ENCODE measurements at regions not wholly inside any gene's neighbourhood (a gene's known extent, or its start where the extent isn't known, plus 50 kb on each side); places are given as distances from the start of the nearest gene placed in this dataset.

DNA sequence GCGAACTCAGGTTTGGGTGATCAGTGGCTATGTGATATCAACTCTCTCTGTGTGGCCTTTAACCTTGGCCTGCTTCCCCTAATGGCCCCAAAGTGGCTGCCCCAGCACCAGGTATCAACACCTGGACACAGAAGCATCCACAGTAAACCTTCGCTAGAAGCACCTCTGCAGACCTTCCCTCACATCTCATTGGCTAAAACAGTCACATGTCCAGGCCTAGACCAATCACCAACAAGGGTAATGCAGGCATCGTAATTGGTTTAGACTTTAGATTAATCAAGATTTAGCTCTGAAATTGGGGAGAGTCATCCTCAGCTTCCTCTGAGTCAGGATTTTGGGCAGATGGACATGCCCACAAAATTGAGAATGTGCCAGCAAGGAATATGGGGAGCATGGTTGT lies 92.5 kb upstream of the MYL2 start:
- Mint-ChIP-seq H3K4me1 (peaks cover 5% of the 10 kb centered on the region; the same call in 1 of the 2 replicates), H3K27ac (no peak overlapping the region), H3K9me3 (peaks cover 13% of the 10 kb centered on the region), H3K4me3 (no peak overlapping the region), H3K36me3 (peaks cover 5% of the 10 kb centered on the region; the same call in 1 of the 2 replicates), H3K27me3 (ENCODE audit: low read depth) (peaks cover 70% of the 10 kb centered on the region)
- ChIA-PET CTCF (interaction anchor here (1.2 kb wide), 1 partner anchor 118 kb away, joined by 4 read pairs; no protein-coding TSS in a partner anchor), POLR2A (no interaction called here)
- DNase-seq (ENCODE audit: low spot score) (no peak), ATAC-seq (no peak)
- TF ChIP-seq, protein P1, sequence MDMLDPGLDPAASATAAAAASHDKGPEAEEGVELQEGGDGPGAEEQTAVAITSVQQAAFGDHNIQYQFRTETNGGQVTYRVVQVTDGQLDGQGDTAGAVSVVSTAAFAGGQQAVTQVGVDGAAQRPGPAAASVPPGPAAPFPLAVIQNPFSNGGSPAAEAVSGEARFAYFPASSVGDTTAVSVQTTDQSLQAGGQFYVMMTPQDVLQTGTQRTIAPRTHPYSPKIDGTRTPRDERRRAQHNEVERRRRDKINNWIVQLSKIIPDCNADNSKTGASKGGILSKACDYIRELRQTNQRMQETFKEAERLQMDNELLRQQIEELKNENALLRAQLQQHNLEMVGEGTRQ (CRISPR knock-in tag; IDR thresholded peaks at IDR 0.05) = peak; percentile 49
- no peak for TF ChIP-seq GABPB1 (CRISPR knock-in tag; IDR thresholded peaks at IDR 0.05)
- TF ChIP-seq NFYB (CRISPR knock-in tag; conservative IDR thresholded peaks at IDR 0.05; ENCODE audit: low read depth) = peak; percentile 33; the same call in 1 of the 2 replicates

DNA sequence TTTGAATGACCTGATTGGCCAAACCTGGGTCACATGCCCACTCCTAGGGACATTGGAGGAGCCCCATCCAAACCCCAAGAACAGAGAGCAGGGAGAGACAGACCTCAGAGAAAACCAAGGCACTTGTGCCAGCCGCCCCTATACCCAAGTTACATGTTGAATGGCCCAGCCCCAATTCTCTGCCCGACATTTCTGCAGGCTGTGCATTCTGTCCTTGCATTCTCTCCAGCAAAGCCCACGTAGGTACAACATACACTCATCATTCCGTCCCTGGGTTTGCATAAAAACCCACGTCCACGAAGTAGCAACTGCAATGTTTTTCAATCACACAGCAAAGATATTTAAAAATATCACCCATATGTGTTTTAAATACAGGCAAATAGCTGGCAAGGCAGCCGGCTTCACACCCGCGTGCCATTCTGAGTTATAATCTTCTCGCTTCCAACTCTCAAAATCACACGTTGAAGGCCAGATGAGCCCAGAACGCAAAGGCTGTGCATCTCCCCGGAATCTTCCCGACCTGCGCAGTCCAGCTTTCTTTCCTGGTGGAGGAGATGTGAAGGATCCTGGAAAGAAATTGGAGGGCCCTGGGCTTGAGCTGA lies 91.7 kb upstream of the MYL2 start:
- ATAC-seq (no peak), DNase-seq (ENCODE audit: low spot score) (no peak)
- ChIA-PET POLR2A (no interaction called here), CTCF (interaction anchor here (0.8 kb wide), 1 partner anchor 287 kb away, joined by 3 read pairs; no protein-coding TSS in a partner anchor)
- H3K27me3 Mint-ChIP-seq (ENCODE audit: low read depth) = peaks cover 69% of the 10 kb centered on the region
- peaks cover 5% of the 10 kb centered on the region; the same call in 1 of the 2 replicates for H3K36me3 Mint-ChIP-seq
- H3K27ac Mint-ChIP-seq = no peak overlapping the region
- TF ChIP-seq, protein P2, sequence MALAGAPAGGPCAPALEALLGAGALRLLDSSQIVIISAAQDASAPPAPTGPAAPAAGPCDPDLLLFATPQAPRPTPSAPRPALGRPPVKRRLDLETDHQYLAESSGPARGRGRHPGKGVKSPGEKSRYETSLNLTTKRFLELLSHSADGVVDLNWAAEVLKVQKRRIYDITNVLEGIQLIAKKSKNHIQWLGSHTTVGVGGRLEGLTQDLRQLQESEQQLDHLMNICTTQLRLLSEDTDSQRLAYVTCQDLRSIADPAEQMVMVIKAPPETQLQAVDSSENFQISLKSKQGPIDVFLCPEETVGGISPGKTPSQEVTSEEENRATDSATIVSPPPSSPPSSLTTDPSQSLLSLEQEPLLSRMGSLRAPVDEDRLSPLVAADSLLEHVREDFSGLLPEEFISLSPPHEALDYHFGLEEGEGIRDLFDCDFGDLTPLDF (CRISPR knock-in tag; IDR thresholded peaks at IDR 0.05) = no peak
- TF ChIP-seq ZNF121 (CRISPR knock-in tag; IDR thresholded peaks at IDR 0.05) = no peak
- TF ChIP-seq, protein P3, sequence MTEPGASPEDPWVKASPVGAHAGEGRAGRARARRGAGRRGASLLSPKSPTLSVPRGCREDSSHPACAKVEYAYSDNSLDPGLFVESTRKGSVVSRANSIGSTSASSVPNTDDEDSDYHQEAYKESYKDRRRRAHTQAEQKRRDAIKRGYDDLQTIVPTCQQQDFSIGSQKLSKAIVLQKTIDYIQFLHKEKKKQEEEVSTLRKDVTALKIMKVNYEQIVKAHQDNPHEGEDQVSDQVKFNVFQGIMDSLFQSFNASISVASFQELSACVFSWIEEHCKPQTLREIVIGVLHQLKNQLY (CRISPR knock-in tag; IDR thresholded peaks at IDR 0.05) = no peak
- TF ChIP-seq ZNF671 (CRISPR knock-in tag; IDR thresholded peaks at IDR 0.05) = no peak
- TF ChIP-seq ZNF263 (CRISPR knock-in tag; IDR thresholded peaks at IDR 0.05; ENCODE audit: low read depth) = no peak
- no peak for TF ChIP-seq NFYB (CRISPR knock-in tag; conservative IDR thresholded peaks at IDR 0.05; ENCODE audit: low read depth)
- TF ChIP-seq, protein P1 (CRISPR knock-in tag; IDR thresholded peaks at IDR 0.05) = no peak
- no peak for TF ChIP-seq MYBL2 (CRISPR knock-in tag; IDR thresholded peaks at IDR 0.05)
- TF ChIP-seq EMX1 (CRISPR knock-in tag; IDR thresholded peaks at IDR 0.05) = no peak
- TF ChIP-seq ETV6 (CRISPR knock-in tag; IDR thresholded peaks at IDR 0.05) = no peak
- H3K4me1 Mint-ChIP-seq = peaks cover 5% of the 10 kb centered on the region; the same call in 1 of the 2 replicates
- peaks cover 13% of the 10 kb centered on the region for H3K9me3 Mint-ChIP-seq
- H3K4me3 Mint-ChIP-seq = no peak overlapping the region

DNA sequence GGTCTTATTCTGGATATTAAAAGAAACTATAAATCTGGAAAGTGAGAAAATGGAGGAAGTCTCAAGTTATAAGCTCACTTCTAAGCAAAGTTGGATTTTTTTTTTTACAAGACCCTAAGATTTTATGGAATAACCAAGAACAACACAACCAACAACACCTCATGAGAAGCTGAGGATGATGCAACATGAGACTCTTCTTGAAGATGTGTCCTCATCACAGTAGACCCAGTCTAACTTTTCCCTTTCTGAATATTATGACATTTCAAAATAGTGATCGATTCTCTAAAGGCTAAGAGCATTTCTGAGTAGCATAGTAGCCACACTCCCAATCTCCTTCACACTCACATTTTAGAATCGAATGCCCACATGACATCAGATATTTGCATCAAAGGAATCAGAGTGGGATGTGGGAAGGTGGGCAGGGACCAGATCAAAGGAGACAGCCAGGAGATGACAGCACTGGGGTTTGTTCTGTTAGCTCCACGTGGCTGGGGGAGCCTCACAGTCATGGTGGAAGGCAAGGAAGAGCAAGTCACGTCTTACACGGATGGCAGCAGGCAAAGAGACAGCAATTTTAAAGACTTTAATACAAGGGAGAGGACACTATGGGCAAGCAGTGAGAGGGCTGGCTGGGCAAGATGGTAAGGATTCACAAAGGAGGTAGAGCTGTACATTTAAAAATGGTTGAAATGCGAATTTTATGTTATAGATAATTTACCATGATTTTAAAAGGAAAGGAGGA lies 90.7 kb upstream of the MYL2 start:
- Mint-ChIP-seq H3K9me3 (peaks cover 13% of the 10 kb centered on the region), H3K27me3 (ENCODE audit: low read depth) (peaks cover 69% of the 10 kb centered on the region), H3K36me3 (peaks cover 5% of the 10 kb centered on the region; the same call in 1 of the 2 replicates), H3K4me3 (no peak overlapping the region), H3K27ac (no peak overlapping the region), H3K4me1 (peaks cover 5% of the 10 kb centered on the region; the same call in 1 of the 2 replicates)
- DNase-seq (ENCODE audit: low spot score) (no peak), ATAC-seq (no peak)
- CTCF ChIA-PET = no interaction called here
- POLR2A ChIA-PET = no interaction called here
- no peak for TF ChIP-seq OVOL2 (CRISPR knock-in tag; IDR thresholded peaks at IDR 0.05; ENCODE audit: borderline replicate concordance)
- TF ChIP-seq JAZF1 (CRISPR knock-in tag; IDR thresholded peaks at IDR 0.05) = no peak
- TF ChIP-seq CBFB (CRISPR knock-in tag; IDR thresholded peaks at IDR 0.05; ENCODE audit: low read depth) = no peak
- TF ChIP-seq, protein P4, sequence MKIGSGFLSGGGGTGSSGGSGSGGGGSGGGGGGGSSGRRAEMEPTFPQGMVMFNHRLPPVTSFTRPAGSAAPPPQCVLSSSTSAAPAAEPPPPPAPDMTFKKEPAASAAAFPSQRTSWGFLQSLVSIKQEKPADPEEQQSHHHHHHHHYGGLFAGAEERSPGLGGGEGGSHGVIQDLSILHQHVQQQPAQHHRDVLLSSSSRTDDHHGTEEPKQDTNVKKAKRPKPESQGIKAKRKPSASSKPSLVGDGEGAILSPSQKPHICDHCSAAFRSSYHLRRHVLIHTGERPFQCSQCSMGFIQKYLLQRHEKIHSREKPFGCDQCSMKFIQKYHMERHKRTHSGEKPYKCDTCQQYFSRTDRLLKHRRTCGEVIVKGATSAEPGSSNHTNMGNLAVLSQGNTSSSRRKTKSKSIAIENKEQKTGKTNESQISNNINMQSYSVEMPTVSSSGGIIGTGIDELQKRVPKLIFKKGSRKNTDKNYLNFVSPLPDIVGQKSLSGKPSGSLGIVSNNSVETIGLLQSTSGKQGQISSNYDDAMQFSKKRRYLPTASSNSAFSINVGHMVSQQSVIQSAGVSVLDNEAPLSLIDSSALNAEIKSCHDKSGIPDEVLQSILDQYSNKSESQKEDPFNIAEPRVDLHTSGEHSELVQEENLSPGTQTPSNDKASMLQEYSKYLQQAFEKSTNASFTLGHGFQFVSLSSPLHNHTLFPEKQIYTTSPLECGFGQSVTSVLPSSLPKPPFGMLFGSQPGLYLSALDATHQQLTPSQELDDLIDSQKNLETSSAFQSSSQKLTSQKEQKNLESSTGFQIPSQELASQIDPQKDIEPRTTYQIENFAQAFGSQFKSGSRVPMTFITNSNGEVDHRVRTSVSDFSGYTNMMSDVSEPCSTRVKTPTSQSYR (CRISPR knock-in tag; IDR thresholded peaks at IDR 0.05) = no peak
- no peak for TF ChIP-seq NFYB (CRISPR knock-in tag; conservative IDR thresholded peaks at IDR 0.05; ENCODE audit: low read depth)
- TF ChIP-seq, protein P5, sequence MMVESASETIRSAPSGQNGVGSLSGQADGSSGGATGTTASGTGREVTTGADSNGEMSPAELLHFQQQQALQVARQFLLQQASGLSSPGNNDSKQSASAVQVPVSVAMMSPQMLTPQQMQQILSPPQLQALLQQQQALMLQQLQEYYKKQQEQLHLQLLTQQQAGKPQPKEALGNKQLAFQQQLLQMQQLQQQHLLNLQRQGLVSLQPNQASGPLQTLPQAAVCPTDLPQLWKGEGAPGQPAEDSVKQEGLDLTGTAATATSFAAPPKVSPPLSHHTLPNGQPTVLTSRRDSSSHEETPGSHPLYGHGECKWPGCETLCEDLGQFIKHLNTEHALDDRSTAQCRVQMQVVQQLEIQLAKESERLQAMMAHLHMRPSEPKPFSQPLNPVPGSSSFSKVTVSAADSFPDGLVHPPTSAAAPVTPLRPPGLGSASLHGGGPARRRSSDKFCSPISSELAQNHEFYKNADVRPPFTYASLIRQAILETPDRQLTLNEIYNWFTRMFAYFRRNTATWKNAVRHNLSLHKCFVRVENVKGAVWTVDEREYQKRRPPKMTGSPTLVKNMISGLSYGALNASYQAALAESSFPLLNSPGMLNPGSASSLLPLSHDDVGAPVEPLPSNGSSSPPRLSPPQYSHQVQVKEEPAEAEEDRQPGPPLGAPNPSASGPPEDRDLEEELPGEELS (CRISPR knock-in tag; IDR thresholded peaks at IDR 0.05) = no peak
- TF ChIP-seq ELF4 (CRISPR knock-in tag; IDR thresholded peaks at IDR 0.05; ENCODE audit: low read depth) = no peak
- no peak for TF ChIP-seq PRRX2 (CRISPR knock-in tag; IDR thresholded peaks at IDR 0.05)
- no peak for TF ChIP-seq TEAD1 (CRISPR knock-in tag; IDR thresholded peaks at IDR 0.05)
- no peak for TF ChIP-seq MXD4 (CRISPR knock-in tag; IDR thresholded peaks at IDR 0.05; ENCODE audit: borderline replicate concordance)
